Omental fat pad (tissue), 3 donors: ENCODE measurements at regions not wholly inside any gene's neighbourhood (a gene's known extent, or its start where the extent isn't known, plus 50 kb on each side); places are given as distances from the start of the nearest gene placed in this dataset.
"Not testable (repeated sequence)": the region's sequence is repeated elsewhere in the genome, so short reads cannot be mapped to it uniquely, and the experiment has no call there.

ENCODE experiments used
- ATAC-seq: fragments of 150-250 bp; one replicate; pipeline ENCODE4 v1.9.1; 2016; ENCODE audit warnings: mild to moderate bottlenecking, moderate library complexity; ENCODE audit not compliant: low FRiP score
- DNase-seq: peaks from one replicate; pipeline ENCODE4 v3.0.0-alpha.2; 2019; ENCODE audit warnings: low spot score
- CTCF ChIP-seq, 3 donors: fragments of 450-650 bp; IDR thresholded peaks; one replicate each; pipeline ENCODE4 v1.5.1; 2016 to 2017; ENCODE audit warnings: antibody characterized with exemption in 3 of 3, mild to moderate bottlenecking in 3 of 3, moderate library complexity in 2 of 3

DNA sequence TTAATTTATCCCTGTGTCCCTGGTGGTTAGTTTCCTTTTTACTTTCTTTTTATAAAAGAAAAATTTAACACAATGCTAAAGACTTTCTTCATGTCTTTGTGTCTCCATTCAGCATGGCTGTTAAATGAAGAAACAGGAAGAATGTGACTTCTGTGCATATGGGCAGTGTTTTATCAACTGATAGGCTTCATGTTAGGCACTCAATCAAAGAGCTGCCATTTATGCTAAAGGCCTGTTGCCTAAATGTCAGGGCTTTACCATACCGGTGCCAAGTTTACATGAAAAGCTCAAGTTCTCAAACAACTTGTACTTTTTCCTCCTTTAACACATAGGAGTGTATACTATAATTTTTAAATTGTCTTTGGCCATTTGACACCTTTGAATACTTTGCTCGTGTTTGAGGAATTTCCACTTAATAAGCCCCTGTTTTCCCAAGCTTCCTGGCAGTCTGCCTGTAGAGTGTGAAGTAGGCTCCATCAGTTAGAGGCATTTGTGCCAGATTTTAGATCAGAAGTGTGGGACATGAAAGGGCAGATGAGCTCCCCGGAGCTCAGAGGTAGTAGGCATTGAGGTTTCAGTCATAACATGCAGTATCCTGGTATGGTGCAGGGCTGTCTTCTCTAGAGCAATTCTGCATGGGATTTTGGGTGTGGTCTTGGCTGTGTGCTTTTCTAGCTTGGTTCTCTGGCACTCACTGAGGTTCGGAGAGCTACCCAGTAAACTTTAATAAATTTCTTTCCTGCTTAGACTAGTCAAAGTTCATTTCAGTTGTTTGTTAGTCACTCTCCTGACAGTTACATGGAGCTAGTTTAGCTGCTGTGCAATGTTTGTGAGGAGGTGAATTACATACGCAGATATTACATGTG lies 119.0 kb downstream of the LEPR start:
- TF ChIP-seq CTCF (IDR thresholded peaks at IDR 0.05) = no peak
- ATAC-seq (no peak), DNase-seq (no peak)

GRCh38 chr1:65541161-65541560 lies 120.7 kb downstream of the LEPR start:
- TF ChIP-seq CTCF (IDR thresholded peaks at IDR 0.05) = no peak
- DNase-seq = no peak
- no peak for ATAC-seq

GRCh38 chr1:65541865-65542264 lies 121.4 kb downstream of the LEPR start:
- no peak for TF ChIP-seq CTCF (IDR thresholded peaks at IDR 0.05)
- DNase-seq (no peak), ATAC-seq (no peak)

GRCh38 chr1:65542592-65542991 lies 122.1 kb downstream of the LEPR start:
- ATAC-seq, DNase-seq: not testable (repeated sequence)

DNA sequence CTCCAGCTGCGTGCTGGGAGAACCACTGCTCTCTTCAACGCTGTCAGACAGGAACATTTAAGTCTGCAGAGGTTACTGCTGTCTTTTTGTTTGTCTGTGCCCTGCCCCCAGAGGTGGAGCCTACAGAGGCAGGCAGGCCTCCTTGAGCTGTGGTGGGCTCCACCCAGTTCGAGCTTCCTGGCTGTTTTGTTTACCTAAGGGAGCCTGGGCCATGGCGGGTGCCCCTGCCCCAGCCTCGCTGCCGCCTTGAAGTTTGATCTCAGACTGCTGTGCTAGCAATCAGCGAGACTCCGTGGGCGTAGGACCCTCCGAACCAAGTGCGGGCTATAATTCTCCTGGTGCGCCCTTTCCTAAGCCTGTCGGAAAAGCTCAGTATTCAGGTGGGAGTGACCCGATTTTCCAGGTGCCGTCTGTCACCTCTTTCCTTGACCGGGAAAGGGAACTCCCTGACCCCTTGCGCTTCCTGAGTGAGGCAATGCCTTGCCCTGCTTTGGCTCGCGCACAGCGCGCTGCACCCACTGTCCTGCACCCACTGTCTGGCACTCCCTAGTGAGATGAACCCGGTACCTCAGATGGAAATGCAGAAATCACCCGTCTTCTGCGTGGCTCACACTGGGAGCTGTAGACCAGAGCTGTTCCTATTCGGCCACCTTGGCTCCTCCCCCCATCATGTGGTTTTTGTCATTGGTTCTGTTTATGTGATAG lies 130.0 kb downstream of the LEPR start:
- ATAC-seq, DNase-seq: not testable (repeated sequence)

- DNase-seq, ATAC-seq: not testable (repeated sequence)
These were observed 132.0 kb downstream of the LEPR start for GRCh38 chr1:65552484-65552883.

- not testable (repeated sequence) for ATAC-seq
These were observed 133.8 kb downstream of the LEPR start for GRCh38 chr1:65554086-65554764.

DNA sequence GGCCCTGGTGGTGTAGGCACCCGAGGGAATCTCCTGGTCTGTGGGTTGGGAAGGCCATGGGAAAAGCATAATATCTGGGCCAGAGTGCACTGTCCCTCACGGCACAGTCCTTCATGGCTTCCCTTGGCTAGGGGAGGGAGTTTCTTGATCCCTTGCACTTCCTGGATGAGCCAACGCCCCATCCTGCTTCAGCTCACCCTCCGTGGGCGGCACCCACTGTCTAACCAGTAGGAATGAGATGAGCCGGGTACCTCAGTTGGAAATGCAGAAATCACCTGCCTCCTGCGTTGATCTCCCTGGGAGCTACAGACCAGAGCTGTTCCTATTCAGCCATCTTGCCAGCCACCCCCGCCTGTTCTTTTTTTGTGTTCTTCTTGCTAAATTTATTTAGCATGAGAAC lies 134.4 kb downstream of the LEPR start:
- DNase-seq (no peak), ATAC-seq (no peak)
- no peak for TF ChIP-seq CTCF (IDR thresholded peaks at IDR 0.05)

More at GRCh38 chr1:65554086-65554764, 133.8 kb downstream of the LEPR start:
- DNase-seq = not testable (repeated sequence)

GRCh38 chr1:65558215-65558614 lies 137.7 kb downstream of the LEPR start:
- ATAC-seq (no peak), DNase-seq (no peak)
- no peak for TF ChIP-seq CTCF (IDR thresholded peaks at IDR 0.05)
